DMS53 treated with DMSO at 0.1 percent for 48 hours (cell line): ENCODE measurements at regions not wholly inside any gene's neighbourhood (a gene's known extent, or its start where the extent isn't known, plus 50 kb on each side); places are given as distances from the start of the nearest gene placed in this dataset.

Source experiments
- DNase-seq: peaks from one replicate; lab custom pipeline; 2025; ENCODE audit not compliant: unreplicated experiment; lab: John Stamatoyannopoulos, UW

DNA sequence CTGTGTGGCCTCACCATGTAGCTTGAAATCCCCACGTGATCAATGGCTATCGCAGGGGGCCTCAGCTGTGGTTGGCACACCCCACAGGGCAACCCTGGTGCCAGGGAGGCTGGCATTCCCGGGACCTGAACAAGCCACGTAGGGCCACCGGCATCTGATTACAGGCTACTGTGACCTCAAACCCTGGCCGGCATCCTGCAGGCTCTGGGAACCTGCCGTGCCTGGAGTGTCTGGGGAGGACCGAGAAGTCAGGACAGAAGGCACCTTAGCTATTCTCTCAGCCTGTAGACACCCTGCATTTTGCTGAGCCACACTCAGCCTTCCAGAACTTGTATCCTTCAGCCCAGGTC is 213.0 kb downstream of the GLI2 start:
- DNase-seq = no peak

DNA sequence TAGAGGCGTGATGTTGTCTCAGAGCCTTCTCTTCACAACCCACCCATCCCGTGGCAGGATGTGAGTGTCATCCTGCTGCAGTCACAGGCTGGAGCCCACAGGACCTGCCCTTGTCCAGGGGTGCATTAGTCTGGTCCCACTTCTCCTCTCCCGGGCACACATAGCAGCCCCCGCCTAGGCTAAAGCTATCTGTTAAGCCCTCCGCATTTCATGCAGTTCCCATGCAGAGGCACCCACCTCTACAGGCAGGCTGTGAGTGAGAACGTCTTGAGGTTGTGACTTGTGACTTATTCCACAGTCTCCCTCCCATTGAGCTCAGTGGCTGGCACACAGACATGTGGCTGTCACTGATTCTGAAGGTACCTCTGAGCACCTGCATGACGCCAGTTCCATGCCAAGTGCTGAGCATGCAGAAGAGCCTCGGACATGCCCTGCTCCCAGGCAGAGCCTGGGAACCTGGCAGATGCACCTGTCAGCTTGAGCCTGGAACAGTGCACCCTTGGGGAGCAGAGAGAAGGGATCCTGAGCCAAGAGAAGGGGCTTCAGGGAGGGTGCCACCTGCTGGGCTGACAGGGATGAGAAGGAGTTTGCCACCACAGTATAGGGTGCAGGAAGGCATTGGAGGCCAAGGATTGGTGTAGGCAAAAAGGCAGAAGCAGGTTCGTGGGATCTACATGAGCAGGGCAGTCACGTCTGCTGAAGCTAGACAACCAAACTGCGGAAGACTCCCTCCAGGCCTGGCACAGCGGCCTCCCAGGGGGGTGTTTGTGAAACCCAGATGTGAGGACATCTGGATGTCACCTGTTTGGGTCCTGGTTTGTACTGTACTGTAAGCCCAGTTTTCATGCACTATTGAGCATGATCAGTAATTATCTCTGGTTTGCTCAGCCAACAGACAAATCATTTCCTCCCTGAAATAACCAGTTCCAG is 213.6 kb downstream of the GLI2 start:
- DNase-seq = peak; percentile 49

DNA sequence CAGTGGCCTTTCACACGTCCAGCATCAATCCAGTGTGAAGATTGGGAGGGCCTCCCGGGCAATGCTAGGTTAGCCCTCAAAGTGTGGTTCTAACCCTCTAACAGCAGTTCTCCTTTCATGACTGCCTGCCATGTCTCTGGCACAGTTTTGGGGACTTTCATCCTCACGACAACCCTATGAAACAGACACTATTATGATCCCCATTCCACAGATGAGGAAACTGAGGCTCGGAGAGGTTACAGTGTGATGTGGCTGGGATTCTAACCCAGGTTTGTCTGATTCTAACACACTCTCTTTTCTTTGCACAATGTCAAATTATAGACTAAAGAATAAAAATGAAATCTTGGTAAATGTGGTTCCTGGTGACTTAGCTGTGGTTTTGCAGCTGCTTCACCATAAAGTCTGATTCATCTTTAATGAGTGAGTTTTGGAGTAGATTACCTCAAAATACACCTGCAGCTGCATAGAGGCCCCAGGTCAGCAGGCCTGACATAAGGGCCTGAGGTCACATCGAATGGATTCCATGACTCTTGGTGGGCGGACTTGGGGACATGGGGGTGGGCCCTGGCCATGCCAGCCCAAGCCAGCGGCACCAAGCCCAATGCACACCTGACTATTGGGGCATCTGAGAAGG is 214.4 kb downstream of the GLI2 start:
- DNase-seq = no peak

DNA sequence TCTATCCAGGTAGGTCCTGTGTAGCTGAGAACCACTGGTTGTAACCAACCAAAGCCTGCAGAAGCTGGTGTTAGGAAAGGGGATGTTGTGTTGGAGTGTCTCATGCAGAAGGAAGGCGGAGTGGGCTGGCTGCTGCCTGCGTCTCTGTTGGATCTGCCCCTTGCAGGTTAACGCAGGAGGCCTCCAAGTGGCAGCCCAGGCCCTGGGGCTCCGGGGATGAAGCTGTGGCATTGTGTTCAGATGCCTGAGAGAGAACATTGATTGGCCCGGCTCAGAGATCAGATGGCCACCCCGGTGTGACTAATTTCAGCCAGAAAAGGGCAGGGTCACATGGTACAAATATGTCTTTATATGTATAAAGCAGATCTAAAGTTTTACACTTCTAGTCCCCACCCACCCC is 216.0 kb downstream of the GLI2 start:
- DNase-seq = no peak

DNA sequence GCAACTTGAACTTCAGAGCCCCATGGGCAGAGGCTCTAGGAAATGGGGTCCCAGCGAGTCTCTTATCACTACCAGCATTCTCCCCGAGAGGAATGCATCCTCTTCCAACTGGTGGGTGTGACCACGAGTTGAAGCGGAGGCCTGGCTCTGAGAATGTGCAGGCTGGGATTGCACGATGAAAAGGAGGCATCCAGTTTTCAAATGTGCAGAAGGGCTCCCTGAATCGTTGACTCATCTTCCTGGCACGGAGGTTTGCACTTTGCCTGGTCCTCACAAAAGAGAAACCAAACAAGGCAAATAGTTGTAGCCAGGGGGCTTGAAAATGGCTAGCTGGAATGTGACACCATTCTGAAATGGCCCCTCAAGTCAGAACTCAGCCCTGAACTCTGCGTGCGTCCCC is 216.7 kb downstream of the GLI2 start:
- DNase-seq = no peak

DNA sequence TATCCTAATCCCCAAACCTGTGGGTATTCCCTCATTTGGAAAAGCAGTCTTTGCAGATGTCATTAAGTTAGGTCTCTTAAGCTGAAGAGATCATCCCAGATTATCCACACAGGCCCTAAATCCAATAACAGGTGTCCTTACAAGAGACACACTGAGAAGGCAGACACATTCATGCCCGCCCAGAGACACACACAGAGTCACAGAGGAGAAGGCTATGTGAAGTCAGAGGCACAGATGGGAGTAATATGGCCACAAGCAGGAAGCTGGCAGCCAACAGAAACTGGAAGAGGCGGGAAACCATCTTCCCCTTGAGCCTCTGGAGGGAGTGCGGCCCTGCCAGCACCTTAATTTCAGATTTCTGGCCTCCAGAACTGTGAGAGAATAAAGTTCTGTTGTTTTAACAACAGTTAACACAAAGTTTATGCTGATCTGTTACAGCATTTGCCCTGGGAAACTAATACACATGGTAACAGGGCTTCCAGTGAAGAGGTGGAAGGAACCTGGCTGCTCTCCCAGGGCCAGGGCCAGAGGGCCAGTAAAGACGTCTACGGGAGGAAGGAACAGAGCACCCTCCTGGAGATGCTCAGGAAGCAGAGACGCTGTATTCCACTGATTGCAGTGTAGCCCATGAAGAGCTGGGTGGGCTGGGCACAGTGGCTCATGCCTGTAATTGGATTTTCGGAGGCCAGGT is 217.5 kb downstream of the GLI2 start:
- DNase-seq = no peak

DNA sequence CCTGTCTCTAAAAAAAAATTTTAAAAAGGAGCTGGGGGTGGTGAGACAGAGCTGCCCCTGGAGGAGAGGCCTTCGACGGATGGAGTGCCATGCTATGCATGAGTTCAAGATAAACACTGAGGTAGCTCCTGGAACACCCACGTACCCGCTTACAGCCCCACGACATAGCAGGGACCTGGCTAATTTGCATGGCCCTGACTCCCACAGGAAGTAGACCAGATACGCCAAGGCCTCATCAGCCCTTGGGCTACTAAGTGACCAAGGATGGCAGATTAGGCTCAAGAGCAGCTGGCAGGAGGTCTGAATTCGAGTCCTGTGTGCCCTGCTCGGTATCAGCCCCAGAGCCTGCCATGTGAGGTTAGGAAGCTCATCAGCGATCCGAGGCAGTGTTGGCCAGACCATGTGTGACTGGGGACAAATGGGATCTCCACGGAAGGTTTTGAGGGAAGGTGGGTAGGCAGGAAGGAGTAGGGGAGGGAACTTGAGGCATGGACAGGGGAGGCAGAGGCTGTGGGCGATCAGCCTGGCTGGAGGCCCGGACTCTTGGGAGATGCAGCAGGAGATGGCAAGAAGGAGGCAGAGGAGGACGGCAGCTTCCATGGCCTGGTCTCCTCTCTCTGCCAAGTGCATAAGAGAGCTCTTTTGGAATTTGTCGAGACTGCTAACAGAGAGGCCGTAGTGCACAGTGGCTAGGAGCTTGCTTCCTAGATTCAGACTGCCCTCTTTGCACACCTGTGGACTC is 218.3 kb downstream of the GLI2 start:
- DNase-seq = no peak

DNA sequence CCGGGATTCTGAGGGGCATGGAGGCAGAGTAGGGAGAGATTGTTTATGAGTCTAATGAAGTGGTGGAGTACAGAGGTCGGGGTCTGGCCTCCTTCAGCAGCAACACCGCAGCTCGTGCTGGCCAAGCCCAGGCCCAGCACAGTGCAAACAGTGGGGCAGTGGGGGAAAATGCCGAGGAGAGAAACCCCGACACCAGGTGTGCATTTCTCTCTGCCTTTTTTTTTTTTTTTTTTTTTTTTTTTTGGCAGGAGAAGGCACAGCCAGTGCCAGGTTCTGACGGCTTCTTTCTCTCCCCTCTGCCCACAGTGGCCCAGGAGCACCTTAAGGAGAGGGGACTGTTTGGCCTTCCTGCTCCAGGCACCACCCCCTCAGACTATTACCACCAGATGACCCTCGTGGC is 219.3 kb downstream of the GLI2 start:
- no peak for DNase-seq

DNA sequence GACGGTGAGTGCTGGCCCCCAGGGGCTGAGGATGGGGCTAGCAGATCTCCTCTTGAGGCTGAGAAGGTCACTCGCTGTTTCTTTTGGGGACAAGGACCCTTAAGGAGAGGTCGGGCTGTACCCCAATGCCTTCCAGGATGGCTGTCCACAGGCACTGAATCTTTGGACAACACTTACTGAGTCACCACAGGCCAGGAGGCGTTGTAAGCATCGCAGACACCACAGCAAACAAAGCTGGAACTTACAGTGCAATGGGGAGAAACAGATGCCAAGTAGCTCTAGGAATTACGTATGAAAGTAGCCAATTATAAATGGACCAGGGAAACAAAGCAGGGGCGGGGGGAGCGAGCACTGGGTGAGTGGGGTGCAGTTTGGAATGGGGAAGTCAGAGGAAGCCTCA is 219.8 kb downstream of the GLI2 start:
- no peak for DNase-seq

DNA sequence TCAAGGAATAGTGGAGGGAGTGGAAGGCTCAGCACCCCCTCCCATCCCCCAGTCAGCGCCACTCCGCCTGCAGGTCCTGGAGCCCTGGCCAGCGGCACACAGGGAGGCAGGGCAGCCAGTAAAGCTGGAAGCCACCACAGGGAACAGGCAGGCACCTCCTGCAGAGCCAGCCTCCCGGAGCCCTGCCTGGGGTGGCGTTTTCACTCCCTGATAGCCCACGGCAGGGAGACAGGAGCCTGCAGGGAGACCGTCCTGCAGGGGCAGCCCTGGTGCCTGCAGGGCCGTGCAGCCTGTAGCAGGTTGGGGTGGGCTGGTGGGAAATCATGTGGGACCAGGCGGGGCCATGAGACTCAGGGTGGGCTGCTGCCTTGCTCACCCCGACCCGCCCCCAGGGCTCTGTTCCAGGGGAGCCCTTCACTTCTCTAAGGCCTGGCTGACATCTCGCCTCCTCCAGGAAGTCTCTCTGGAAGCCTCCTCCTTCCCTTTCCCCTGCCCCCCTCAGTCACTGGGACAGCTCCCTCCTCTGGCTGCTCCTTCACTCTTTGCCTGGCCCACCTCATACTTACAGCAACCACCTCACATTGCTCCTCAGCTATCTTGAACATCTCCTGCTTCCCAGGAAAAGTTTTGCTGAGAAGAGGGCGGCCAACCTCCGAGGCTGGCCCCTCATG is 221.0 kb downstream of the GLI2 start:
- DNase-seq = no peak

DNA sequence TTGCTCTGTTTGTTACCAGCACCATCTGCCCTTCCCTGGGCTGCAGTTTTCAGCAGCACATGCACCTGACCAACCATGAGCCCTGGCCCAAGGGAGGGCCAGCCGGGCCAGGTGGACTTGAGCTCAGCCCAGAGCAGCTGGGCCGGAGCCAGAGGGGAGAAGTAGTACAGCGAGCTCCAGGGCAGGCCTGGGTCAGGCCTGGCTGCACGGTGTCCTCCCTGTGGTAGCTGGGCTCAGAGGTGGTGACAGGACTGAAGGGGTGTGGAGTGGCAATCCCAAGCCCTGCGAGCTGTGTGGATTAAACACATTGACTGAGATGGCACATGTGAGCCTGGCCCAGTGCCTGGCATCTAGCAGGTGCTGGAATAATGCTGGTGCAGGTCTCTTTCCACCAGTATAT is 222.2 kb downstream of the GLI2 start:
- DNase-seq = no peak

DNA sequence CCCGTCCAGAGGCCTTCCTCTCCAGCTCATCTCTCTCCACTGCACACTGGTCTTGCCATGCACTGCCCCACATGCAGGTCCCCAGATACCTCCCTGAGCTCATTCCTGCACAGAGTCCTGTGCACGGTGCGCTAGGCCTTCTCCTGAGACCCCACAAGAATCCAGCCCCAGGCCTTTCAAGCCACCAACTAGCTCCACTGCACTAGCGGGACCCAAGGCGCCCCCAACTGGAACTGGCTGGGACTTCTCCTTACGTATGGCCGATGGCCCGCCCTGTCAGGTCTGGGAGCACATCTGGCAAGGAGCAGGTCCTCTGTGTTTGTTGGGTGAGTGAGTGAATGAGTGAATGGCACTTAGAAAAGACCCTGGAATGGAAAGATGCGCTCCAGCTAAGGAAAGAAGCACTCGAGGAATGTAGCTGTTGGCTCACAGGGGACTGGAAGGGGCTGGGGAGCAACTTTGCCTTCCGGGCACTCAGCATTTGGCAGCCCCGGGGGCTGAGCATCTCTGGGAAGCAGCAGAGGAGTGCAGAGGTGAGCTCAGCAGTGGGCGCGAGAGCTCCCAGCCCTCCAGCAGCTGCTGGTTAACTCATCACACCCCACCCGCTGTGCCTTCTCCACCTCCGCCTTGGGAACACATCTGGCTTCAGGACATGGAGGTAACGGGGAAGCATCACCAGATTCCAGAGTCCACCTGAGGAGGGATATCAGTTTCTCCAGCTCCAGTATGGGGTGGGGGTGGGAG is 223.1 kb downstream of the GLI2 start:
- no peak for DNase-seq

DNA sequence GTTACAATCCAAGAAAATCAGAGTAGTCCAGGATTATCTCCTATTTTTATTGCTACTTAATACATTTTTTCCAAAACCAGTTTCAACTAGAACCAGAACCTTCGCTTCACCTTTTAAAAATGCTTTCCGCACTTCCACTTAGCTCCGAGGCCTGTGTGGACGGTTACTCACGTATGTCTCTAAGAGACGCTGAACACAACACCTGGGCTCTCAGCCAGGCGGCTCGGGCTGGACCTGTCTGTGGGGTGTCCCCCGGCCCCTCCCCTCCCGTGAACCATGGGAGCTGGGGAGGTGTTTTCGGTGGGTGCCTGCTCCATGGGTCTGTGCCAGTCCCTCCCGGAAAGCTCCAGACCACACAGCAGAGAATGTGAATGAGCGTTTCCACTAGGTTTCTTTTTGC is 223.8 kb downstream of the GLI2 start:
- no peak for DNase-seq

DNA sequence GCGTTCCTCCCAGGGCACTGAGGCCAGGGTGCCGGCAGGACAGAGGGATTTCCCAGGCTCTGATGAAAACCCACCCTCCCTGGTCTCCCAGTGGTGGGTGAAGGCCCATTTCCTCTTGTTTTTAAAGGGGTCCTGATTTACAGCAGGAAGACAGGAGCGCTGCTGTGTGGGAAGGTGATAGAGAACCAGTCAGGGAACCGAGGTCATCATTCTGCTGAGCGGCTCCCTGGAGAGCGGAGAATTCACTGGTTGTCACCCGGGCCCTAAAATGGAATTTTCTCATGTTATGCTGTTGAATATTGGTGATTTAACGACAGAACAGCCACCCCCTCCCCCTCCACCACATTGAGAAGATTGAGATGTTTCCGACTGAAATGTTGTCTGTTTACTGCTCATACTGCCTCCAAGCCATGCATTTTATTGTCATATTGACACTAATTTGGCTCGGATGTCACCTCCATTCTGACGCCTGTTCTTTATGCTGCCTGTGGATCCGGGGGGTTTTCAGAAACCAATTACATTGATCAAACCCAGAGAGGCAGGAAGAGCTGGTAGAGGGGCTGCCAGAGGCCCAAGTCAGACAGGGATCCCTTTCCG is 225.2 kb downstream of the GLI2 start:
- no peak for DNase-seq

DNA sequence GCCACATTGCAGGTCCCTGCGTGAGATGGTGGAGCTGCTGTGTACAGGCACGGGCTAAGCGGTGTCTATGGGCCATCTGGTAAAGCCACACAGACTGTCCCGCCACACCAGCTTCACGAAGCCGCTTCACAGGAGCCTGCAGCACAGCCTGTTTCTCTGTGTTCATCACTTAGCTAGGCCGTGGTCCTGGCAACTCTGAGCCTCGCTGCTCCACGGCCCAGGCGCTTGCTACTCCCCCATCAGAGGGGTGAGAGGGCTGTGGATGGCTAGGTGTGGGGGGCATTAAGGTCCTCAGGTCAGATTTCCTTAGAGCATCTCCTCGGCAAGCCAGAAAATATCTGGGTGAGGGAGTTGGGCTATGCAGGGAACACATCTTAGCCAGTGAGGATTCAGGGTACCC is 225.7 kb downstream of the GLI2 start:
- no peak for DNase-seq

DNA sequence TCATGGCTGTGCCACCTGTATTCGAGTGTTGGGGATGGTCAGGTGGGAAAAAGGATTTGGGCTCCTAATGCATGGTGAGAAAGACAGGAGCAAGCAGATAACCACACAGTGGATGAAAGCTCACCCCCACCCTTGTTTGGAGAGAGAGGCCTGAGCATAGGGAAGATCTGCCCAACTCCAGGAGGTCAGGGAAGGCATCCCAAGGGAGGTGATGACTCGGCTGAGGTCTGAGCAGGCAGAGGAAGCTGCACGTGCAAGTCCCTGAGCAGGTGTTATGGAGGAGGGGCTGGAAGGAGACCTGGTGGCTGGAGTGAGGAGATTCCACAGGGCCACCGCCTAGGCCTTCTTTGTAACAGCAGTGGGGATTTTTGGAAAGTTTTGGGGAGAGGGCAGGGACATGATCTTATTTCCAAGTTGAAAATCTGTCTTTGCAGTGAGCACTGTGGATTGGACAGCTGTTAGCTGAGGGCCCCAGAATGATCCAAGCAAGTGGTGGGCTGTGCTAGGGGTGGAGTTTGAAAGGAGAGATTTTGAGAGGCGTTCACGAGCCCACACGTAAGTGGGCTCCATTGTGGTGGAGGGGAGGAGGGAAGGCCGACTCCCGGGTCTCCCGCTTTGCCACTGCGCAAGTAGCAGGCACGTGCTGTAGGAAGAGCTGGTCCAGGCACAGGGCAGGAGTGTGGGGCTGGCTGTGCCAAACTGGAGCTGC is 228.5 kb downstream of the GLI2 start:
- no peak for DNase-seq

DNA sequence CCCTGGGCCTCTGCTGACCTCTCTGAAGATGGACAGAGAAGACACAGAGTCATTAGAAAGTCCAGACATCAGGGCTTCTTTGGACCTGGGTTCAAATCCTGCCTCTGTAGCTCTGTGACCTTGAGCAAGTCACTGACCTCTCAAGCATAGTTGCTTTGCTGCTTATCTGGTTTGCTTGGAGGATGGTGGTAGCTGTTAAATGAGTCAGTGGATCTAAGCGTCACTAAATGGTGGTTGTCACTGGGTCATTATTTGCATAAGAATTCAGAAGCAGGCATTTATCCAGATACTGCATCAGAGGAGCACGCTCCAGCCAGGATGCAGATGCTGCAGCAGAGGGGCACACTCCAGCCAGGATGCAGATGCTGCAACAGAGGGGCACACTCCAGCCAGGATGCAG is 229.2 kb downstream of the GLI2 start:
- DNase-seq = no peak

DNA sequence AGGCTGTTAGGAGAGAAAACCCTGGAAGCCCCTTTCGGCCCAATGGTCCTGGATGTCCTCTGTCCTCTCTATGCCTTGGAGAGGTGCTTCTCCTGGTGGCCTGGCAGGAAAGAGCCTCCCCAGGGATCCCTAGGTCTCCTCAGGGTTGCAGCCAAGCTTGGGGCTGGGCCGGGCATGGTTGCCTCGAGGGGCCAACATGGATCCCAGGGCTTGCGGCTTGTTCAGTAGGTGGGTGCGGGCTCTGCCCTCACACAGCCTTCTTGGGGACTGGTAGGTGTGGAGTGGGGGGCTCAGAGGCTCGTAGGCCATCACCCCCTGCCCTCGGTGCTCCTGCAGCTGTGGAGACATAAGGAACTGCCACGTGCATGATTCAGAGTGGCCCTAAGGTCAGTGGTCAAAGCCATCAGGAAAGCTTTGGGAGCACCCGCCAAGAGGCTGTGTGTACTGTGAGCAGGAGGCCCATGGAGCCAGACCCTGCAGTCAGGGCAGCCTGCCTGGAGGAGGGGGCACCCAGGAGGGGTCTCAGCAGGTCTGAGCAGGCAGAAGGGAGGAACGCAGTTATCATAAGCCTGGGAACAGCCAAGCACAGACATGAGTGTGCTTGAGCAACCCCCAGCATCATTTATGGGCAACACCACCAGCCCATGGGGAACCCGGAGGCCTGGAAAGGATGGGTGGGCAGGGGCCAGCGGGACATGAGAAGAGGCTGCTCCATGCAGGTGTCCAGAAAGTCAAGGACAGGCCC is 231.0 kb downstream of the GLI2 start:
- no peak for DNase-seq
